Upper lobe of right lung (tissue), 1 donor: ENCODE measurements at regions not wholly inside any gene's neighbourhood (a gene's known extent, or its start where the extent isn't known, plus 50 kb on each side); places are given as distances from the start of the nearest gene placed in this dataset.

Source experiments
- ATAC-seq: fragments of 200-7000 bp; cut with Tn5 transposase; one replicate; pipeline ENCODE4 v1.9.1; 2020; ENCODE audit warnings: mild to moderate bottlenecking, moderate library complexity
- DNase-seq: peaks from one replicate; pipeline ENCODE4 v3.0.0-alpha.2; 2020
- H3K27ac ChIP-seq: fragments of 200-600 bp; one replicate; pipeline ENCODE4 v1.8.0; 2022
- H3K27me3 ChIP-seq: fragments of 200-600 bp; one replicate; pipeline ENCODE4 v1.8.0; 2022; ENCODE audit warnings: mild to moderate bottlenecking
- H3K36me3 ChIP-seq: fragments of 200-600 bp; one replicate; pipeline ENCODE4 v1.8.0; 2022
- H3K4me1 ChIP-seq: fragments of 200-600 bp; one replicate; pipeline ENCODE4 v1.8.0; 2022
- H3K4me3 ChIP-seq: fragments of 200-600 bp; one replicate; pipeline ENCODE4 v1.8.0; 2022; ENCODE audit warnings: mild to moderate bottlenecking
- H3K9me3 ChIP-seq: fragments of 200-600 bp; one replicate; pipeline ENCODE4 v1.8.0; 2022
- intact Hi-C: fragments of 100-400 bp; cut with DNase I; formaldehyde crosslinking; loops from one replicate; pipeline ENCODE4 v1.11.0; 2022
- TF ChIP-seq, protein P1 (sequence below): fragments of 200-600 bp; IDR thresholded peaks from one replicate; pipeline ENCODE4 v1.8.0; 2022; ENCODE audit warnings: antibody characterized with exemption
- donor health status: DM: no; HTN: yes; CAD: no; lungs with severe emphysema.

DNA sequence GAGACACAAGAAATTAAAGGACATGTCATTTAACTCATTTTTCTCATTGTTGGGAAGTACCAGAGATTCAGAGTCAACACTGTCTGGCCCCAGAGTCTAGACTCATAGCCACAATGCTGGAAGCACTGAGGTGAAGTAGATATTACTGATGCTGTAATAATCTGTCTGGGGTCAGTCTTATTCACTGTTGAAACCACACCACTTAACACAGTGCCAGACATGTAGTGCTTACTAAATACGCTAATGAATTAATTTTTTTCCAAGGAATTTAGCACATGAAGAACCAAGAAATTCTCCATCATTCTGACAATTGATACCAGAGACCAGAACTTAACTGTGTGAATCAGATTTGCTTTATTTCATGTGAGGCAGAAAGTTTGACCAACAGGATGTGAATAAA is 150.8 kb upstream of the STAC start:
- DNase-seq (no peak), ATAC-seq (no peak)
- Histone ChIP-seq H3K4me1 (no peaks in the 10 kb centered on the region), H3K9me3 (no peaks in the 10 kb centered on the region), H3K4me3 (no peak overlapping the region), H3K27me3 (no peaks in the 10 kb centered on the region), H3K36me3 (no peaks in the 10 kb centered on the region), H3K27ac (no peak overlapping the region)
- TF ChIP-seq, protein P1, sequence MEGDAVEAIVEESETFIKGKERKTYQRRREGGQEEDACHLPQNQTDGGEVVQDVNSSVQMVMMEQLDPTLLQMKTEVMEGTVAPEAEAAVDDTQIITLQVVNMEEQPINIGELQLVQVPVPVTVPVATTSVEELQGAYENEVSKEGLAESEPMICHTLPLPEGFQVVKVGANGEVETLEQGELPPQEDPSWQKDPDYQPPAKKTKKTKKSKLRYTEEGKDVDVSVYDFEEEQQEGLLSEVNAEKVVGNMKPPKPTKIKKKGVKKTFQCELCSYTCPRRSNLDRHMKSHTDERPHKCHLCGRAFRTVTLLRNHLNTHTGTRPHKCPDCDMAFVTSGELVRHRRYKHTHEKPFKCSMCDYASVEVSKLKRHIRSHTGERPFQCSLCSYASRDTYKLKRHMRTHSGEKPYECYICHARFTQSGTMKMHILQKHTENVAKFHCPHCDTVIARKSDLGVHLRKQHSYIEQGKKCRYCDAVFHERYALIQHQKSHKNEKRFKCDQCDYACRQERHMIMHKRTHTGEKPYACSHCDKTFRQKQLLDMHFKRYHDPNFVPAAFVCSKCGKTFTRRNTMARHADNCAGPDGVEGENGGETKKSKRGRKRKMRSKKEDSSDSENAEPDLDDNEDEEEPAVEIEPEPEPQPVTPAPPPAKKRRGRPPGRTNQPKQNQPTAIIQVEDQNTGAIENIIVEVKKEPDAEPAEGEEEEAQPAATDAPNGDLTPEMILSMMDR, result no peak
- intact Hi-C loops, result no loop called here

DNA sequence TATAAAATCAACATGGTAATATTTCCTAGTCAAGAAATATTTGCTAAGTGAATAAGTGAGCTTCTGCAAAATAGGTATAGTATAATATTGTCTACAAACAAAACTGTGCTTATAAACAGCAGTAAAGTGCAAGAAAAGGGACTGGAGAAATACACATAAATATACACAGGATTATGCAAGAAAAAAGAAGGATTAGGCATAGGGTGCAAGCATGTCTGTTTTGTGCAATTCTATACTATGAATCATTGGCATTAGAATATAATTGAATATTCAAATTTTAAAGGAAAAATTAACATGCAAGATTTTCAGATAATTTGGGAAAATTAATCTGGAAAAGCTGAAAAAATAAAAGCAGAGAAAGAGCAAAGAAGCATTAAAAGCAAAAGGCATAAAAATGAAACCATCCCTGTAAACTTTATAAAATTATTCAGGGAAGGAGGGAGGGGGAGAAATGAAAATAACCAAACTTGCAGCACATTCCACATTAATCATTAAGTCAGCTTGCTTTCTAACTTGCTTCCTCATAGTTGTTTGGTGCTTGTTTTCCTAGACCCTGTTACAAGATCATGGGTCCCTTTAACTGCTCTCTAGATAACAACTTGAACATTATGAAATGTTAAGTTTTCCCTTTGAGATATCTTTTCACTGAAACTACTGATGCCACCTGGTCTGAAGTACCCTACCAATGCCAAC is 147.4 kb upstream of the STAC start:
- TF ChIP-seq, protein P1, result no peak
- H3K9me3 ChIP-seq, result no peaks in the 10 kb centered on the region
- DNase-seq (no peak), ATAC-seq (no peak)
- no peaks in the 10 kb centered on the region for H3K27me3 ChIP-seq
- intact Hi-C loops, result no loop called here
- H3K4me1 ChIP-seq, result no peaks in the 10 kb centered on the region
- H3K4me3 ChIP-seq, result no peak overlapping the region
- H3K27ac ChIP-seq, result no peak overlapping the region
- H3K36me3 ChIP-seq, result no peaks in the 10 kb centered on the region

DNA sequence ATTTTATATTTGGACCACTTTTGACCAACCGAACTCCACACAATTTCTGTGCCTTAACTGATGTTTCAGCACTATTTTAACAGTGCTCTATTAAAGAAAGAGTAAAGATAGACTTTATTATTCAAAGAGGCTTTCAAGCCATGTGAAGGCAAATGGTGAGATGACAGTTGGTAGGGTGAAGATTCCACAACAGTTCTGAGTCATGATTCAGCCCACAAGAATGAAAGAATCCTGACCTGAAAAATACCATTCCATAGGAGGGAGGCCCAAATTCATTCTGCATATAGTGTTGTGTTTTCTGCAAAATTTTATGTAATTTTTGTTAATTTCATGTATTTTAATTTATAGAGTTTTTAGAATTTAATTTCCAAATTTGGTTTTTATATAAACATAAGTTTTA is 135.6 kb upstream of the STAC start:
- DNase-seq, result no peak
- H3K4me1 ChIP-seq, result no peaks in the 10 kb centered on the region
- intact Hi-C loops, result no loop called here
- no peak overlapping the region for H3K4me3 ChIP-seq
- ATAC-seq, result no peak
- TF ChIP-seq, protein P1, result no peak
- H3K27me3 ChIP-seq, result no peaks in the 10 kb centered on the region
- no peak overlapping the region for H3K27ac ChIP-seq
- no peaks in the 10 kb centered on the region for H3K36me3 ChIP-seq
- no peaks in the 10 kb centered on the region for H3K9me3 ChIP-seq

DNA sequence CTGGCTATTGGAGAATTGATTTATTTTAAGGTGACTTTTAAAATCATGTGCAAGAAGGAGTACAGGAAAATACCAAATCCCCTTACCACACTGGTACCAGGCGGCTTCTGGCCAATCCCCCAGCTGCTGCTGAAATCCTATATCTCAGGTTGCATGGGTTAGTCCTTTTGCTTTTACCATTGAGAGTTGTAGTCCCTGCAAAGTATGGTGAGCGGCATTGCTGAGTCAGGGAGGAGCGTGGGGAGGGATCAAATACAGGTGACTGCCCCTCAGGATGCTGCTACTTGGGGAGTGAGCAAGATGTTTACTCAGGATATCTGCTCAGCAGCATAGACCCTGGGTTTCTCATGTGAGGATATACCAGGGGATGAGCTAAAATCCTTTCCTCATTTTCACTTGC is 131.9 kb upstream of the STAC start:
- intact Hi-C loops, result no loop called here
- TF ChIP-seq, protein P1, result no peak
- ATAC-seq, result no peak

DNA sequence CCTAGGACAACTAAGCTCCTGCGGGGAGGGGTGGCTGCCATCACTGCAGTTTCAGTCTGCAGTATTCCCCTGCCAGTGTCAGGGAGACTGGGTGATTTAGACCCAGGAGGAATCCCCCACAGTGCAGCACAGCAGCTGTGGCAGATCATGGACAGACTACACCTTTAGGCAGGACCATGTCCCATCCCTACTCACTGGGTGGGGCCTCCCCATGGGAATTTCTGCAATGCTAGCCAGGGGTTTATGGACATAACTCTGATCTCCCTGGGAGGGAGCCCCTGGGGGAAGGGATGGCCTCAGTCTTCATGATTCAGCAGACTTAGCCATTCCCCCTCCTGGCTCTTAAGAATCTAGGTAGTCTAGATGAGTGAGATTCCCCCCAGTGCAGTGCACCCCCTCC is 130.1 kb upstream of the STAC start:
- TF ChIP-seq, protein P1, result no peak
- ATAC-seq, result no peak
- no peak overlapping the region for H3K4me3 ChIP-seq
- no peak overlapping the region for H3K27ac ChIP-seq
- no peaks in the 10 kb centered on the region for H3K4me1 ChIP-seq
- DNase-seq, result no peak
- intact Hi-C loops, result no loop called here
- no peaks in the 10 kb centered on the region for H3K36me3 ChIP-seq
- H3K27me3 ChIP-seq, result no peaks in the 10 kb centered on the region
- H3K9me3 ChIP-seq, result no peaks in the 10 kb centered on the region

More for the DNA sequence above, 131.9 kb upstream of the STAC start:
- DNase-seq, result no peak
- H3K27ac ChIP-seq, result no peak overlapping the region
- H3K9me3 ChIP-seq, result no peaks in the 10 kb centered on the region
- no peak overlapping the region for H3K4me3 ChIP-seq
- no peaks in the 10 kb centered on the region for H3K27me3 ChIP-seq
- no peaks in the 10 kb centered on the region for H3K36me3 ChIP-seq
- no peaks in the 10 kb centered on the region for H3K4me1 ChIP-seq
